Panc1 (cell line): ENCODE measurements at regions not wholly inside any gene's neighbourhood (a gene's known extent, or its start where the extent isn't known, plus 50 kb on each side); places are given as distances from the start of the nearest gene placed in this dataset.

Experiments
- ATAC-seq: fragments of 200-7000 bp; cut with Tn5 transposase; 2 replicates; pipeline ENCODE4 v1.9.1; 2020; ENCODE audit warnings: mild to moderate bottlenecking, moderate library complexity
- BruUV-seq: library from RNA; stranded (reverse); fragments of 400-500 nt; replicated peaks from 2 replicates; lab custom pipeline; 2021; lab: Mats Ljungman, UMichigan
- CTCF ChIA-PET: fragments of 300-600 bp; sonication (Branson Sonifier 250); formaldehyde crosslinking; loops from one replicate; lab custom pipeline; 2022; ENCODE audit warnings: antibody characterized with exemption; lab: Charles Lee
- POLR2A ChIA-PET: fragments of 300-600 bp; sonication (Branson Sonifier 250); formaldehyde crosslinking; loops from one replicate; lab custom pipeline; 2022; ENCODE audit warnings: antibody characterized with exemption; lab: Charles Lee
- DNase-seq: peaks from one replicate; pipeline ENCODE4 v3.0.0-alpha.2; 2010; ENCODE audit warnings: low read depth, low spot score
- H3K27ac ChIP-seq: 2 replicates; pipeline ENCODE4 v1.5.1; 2011; ENCODE audit warnings: mild to moderate bottlenecking, low read length, inconsistent platforms
- H3K27me3 ChIP-seq: fragments of 200-500 bp; sonication (Bioruptor generic); 2 replicates; pipeline ENCODE4 v1.6.0; 2014; ENCODE audit warnings: low read length, inconsistent platforms; ENCODE audit not compliant: control insufficient read depth, insufficient read depth
- H3K36me3 ChIP-seq: fragments of 200-500 bp; sonication (Bioruptor generic); 2 replicates; pipeline ENCODE4 v1.5.1; 2014; ENCODE audit warnings: inconsistent platforms, mild to moderate bottlenecking, low read length, moderate library complexity; ENCODE audit not compliant: control insufficient read depth, insufficient read depth
- H3K4me1 ChIP-seq: 2 replicates; pipeline ENCODE4 v1.5.1; 2011; ENCODE audit warnings: inconsistent platforms, mild to moderate bottlenecking, low read length, moderate library complexity; ENCODE audit not compliant: control insufficient read depth, insufficient read depth
- H3K4me3 ChIP-seq, 2 experiments: 2 replicates each; pipeline ENCODE4 v1.5.1; 2011 to 2012; ENCODE audit warnings: low read depth in 2 of 2, low read length in 2 of 2, mild to moderate bottlenecking in 2 of 2, inconsistent platforms in 1 of 2, moderate library complexity in 1 of 2
- H3K9me3 ChIP-seq: fragments of 200-500 bp; sonication (Bioruptor generic); 2 replicates; pipeline ENCODE4 v1.5.1; 2014; ENCODE audit warnings: low read depth, mild to moderate bottlenecking, inconsistent platforms, low read length, moderate library complexity; ENCODE audit not compliant: control insufficient read depth, insufficient read depth
- POLR2AphosphoS5 ChIP-seq: IDR thresholded peaks from 2 replicates; pipeline ENCODE4 v1.6.1; 2012; ENCODE audit warnings: mild to moderate bottlenecking, low read depth, low read length, moderate library complexity
- REST ChIP-seq, 2 experiments: IDR thresholded peaks; 2 replicates each; pipeline ENCODE4 v1.6.1; 2011 to 2012; ENCODE audit warnings: low read depth in 2 of 2, control low read depth in 1 of 2, low read length in 1 of 2, mild to moderate bottlenecking in 1 of 2, moderate library complexity in 1 of 2; ENCODE audit not compliant: insufficient read depth in 1 of 2
- SIN3A ChIP-seq: IDR thresholded peaks from 2 replicates; pipeline ENCODE4 v1.6.1; 2012; ENCODE audit warnings: low read depth, mild to moderate bottlenecking, low read length, moderate library complexity, borderline replicate concordance; ENCODE audit not compliant: insufficient read depth
- TCF7L2 ChIP-seq: IDR thresholded peaks from 2 replicates; pipeline ENCODE4 v1.6.1; 2011; ENCODE audit warnings: mild to moderate bottlenecking, low read depth, low read length, inconsistent platforms
- in situ Hi-C: cut with HindIII; loops from 2 replicates; pipeline ENCODE4 v1.10.0; 2016; ENCODE audit warnings: low sequenced_read_pairs, low pct_unique_long_range_greater_than_20kb
- intact Hi-C: fragments of 100-400 bp; cut with micrococcal nuclease; formaldehyde crosslinking; loops from one replicate; pipeline ENCODE4 v1.10.0; 2022; ENCODE audit not compliant: unreplicated experiment
- TF ChIP-seq, protein P1 (sequence below): fragments of 450-650 bp; IDR thresholded peaks from 2 replicates; pipeline ENCODE4 v1.5.1; 2017; ENCODE audit warnings: mild to moderate bottlenecking

DNA sequence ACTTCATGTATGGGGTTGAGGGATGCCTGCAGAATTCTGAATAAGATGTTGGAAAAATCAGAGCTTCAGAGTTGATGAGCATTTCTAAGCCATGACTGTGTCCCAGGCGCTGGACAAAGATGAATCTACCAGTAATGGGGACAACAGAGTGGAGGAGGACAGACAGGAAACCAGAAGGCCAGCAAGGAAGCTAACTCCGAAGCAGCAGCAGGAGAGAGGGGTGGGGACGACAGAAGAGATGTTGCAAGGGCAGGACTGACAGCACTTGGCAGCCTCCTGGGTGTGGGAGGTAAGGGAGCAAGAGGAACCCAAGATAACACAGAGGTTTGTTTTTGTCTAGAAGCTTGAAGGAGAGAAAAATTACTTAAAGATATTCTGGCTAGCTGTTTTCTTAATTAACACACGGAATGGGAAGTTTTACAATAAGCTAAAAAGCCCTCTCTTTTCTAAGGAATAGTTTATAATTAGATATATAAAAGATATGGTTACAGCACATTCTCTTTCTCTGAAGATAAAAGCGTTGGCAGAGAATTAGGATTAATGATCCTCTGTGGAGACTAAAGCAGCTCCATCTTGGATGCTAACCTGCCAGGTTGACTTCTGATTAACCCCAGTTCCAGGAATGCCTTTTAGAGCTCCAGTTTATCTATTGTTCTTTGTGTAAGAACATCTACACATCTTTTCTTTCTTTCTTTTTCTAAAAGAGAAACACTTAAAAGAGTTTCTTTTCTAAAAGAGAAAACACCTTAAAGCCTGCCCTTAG, 92.7 kb downstream of the TENT5C start:
- BruUV-seq = no TSS peak
- no peak overlapping the region for H3K27ac ChIP-seq
- H3K4me3 ChIP-seq = no peak overlapping the region
- no peaks in the 10 kb centered on the region for H3K4me1 ChIP-seq
- H3K27me3 ChIP-seq = no peaks in the 10 kb centered on the region
- no peaks in the 10 kb centered on the region for H3K9me3 ChIP-seq
- in situ Hi-C loops (no loop called here), intact Hi-C loops (no loop called here)
- ATAC-seq (no peak), DNase-seq (no peak)
- TF ChIP-seq, protein P1, sequence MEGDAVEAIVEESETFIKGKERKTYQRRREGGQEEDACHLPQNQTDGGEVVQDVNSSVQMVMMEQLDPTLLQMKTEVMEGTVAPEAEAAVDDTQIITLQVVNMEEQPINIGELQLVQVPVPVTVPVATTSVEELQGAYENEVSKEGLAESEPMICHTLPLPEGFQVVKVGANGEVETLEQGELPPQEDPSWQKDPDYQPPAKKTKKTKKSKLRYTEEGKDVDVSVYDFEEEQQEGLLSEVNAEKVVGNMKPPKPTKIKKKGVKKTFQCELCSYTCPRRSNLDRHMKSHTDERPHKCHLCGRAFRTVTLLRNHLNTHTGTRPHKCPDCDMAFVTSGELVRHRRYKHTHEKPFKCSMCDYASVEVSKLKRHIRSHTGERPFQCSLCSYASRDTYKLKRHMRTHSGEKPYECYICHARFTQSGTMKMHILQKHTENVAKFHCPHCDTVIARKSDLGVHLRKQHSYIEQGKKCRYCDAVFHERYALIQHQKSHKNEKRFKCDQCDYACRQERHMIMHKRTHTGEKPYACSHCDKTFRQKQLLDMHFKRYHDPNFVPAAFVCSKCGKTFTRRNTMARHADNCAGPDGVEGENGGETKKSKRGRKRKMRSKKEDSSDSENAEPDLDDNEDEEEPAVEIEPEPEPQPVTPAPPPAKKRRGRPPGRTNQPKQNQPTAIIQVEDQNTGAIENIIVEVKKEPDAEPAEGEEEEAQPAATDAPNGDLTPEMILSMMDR = no peak
- TF ChIP-seq REST (IDR thresholded peaks at IDR 0.05; ENCODE audit: insufficient read depth in 1 of 2, low read depth in 2 of 2, low read length in 1 of 2) (no peak), POLR2AphosphoS5 (no peak)
- POLR2A ChIA-PET = no interaction called here
- no peaks in the 10 kb centered on the region for H3K36me3 ChIP-seq
- CTCF ChIA-PET = no interaction called here

DNA sequence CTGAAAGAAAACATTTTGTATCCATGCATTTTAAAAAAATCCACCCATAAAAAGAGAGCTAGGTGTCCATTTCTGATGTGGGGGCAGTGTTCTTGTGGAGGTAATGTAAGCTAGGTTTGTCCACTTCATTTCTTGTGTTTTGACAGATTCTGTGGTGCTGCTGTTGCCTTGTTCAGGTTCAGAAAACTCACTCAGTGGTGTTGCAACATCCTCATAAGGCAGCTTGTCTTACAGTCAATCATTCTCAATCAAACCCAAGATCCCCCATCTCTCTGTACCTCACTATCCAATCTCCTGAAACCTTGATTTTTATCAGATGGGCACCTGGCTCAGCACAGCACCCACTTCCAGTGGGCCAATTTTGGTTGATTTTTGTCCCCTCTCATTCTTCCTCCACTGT, 94.1 kb downstream of the TENT5C start:
- POLR2A ChIA-PET = no interaction called here
- Histone ChIP-seq H3K27me3 (no peaks in the 10 kb centered on the region), H3K4me3 (no peak overlapping the region), H3K9me3 (no peaks in the 10 kb centered on the region), H3K27ac (no peak overlapping the region), H3K4me1 (no peaks in the 10 kb centered on the region), H3K36me3 (no peaks in the 10 kb centered on the region)
- BruUV-seq = no TSS peak
- CTCF ChIA-PET = no interaction called here
- intact Hi-C loops = no loop called here
- no peak for ATAC-seq
- in situ Hi-C loops = no loop called here
- TF ChIP-seq TCF7L2 = no peak
- TF ChIP-seq, protein P1 = no peak
- no peak for TF ChIP-seq POLR2AphosphoS5
- no peak for TF ChIP-seq REST (IDR thresholded peaks at IDR 0.05; ENCODE audit: insufficient read depth in 1 of 2, low read depth in 2 of 2, low read length in 1 of 2)
- TF ChIP-seq SIN3A = no peak
- DNase-seq = no peak
